GM12878 (cell line): ENCODE measurements at regions not wholly inside any gene's neighbourhood (a gene's known extent, or its start where the extent isn't known, plus 50 kb on each side); places are given as distances from the start of the nearest gene placed in this dataset.

ENCODE experiments used
- ATAC-seq: fragments of 200-7000 bp; cut with Tn5 transposase; 3 replicates; pipeline ENCODE4 v1.9.1; 2020; ENCODE audit warnings: mild to moderate bottlenecking, moderate library complexity
- BruUV-seq: library from RNA; stranded (reverse); fragments of 400-500 nt; replicated peaks from 2 replicates; lab custom pipeline; 2021; lab: Mats Ljungman, UMichigan
- CTCF ChIA-PET: fragments of 300-600 bp; sonication (Branson Sonifier 250); formaldehyde crosslinking; extraction: SDS; loops from one replicate; lab custom pipeline; 2021; ENCODE audit warnings: inconsistent platforms; lab: Yijun Ruan, JAX
- POLR2A ChIA-PET: fragments of 350-600 bp; formaldehyde crosslinking; extraction: SDS; loops from one replicate; lab custom pipeline; 2021; ENCODE audit warnings: inconsistent platforms; lab: Charles Lee
- RAD21 ChIA-PET: fragments of 300-600 bp; sonication (Branson Sonifier 250); formaldehyde crosslinking; loops from one replicate; lab custom pipeline; 2023; ENCODE audit warnings: antibody characterized with exemption; ENCODE audit not compliant: unreplicated experiment; lab: Charles Lee
- SMC1A ChIA-PET: fragments of 300-600 bp; sonication (Branson Sonifier 250); formaldehyde crosslinking; loops from one replicate; lab custom pipeline; 2023; ENCODE audit not compliant: unreplicated experiment, uncharacterized antibody; lab: Charles Lee
- DNase-seq: peaks from one replicate; pipeline ENCODE4 v3.0.0-alpha.2; 2011; ENCODE audit warnings: low read depth, low spot score
- FAIRE-seq: peaks from 3 replicates; lab custom pipeline; 2011; peaks lifted over from hg19 to GRCh38; lab: Jason Lieb, UNC
- H2AFZ ChIP-seq: 2 replicates; pipeline ENCODE4 v1.6.0; 2011; ENCODE audit warnings: low read depth, low read length, control low read depth; ENCODE audit not compliant: control insufficient read depth
- H3K27ac ChIP-seq: 2 replicates; pipeline ENCODE4 v1.5.1; 2011; ENCODE audit warnings: control low read depth; ENCODE audit not compliant: control insufficient read depth, insufficient read depth
- H3K27me3 ChIP-seq, 2 experiments: replicated peaks in 1 of 2; 2 replicates each; pipeline versions ENCODE4 v1.6.0 to v1.6.1; 2011; ENCODE audit warnings: low read length in 1 of 2; ENCODE audit not compliant: control insufficient read depth in 2 of 2, insufficient read depth in 2 of 2
- H3K36me3 ChIP-seq, 2 experiments: 2 replicates each; pipeline ENCODE4 v1.5.1; 2011; ENCODE audit warnings: low read length in 1 of 2; ENCODE audit not compliant: control insufficient read depth in 2 of 2, insufficient read depth in 2 of 2
- H3K4me1 ChIP-seq: 2 replicates; pipeline ENCODE4 v1.6.1; 2011; ENCODE audit warnings: mild to moderate bottlenecking, low read length, moderate library complexity, mixed read lengths; ENCODE audit not compliant: control insufficient read depth, insufficient read depth
- H3K4me2 ChIP-seq: 2 replicates; pipeline ENCODE4 v1.6.0; 2011; ENCODE audit warnings: control low read depth; ENCODE audit not compliant: control insufficient read depth, insufficient read depth
- H3K4me3 ChIP-seq: fragments of 200-600 bp; sonication (generic); 2 replicates; pipeline ENCODE4 v1.5.1; 2016
- H3K79me2 ChIP-seq: 2 replicates; pipeline ENCODE4 v1.6.0; 2011; ENCODE audit warnings: low read length; ENCODE audit not compliant: control insufficient read depth, insufficient read depth
- H3K9ac ChIP-seq: 2 replicates; pipeline ENCODE4 v1.8.0; 2011; ENCODE audit warnings: low read length, control low read depth, mixed read lengths; ENCODE audit not compliant: control insufficient read depth, insufficient read depth
- H3K9me3 ChIP-seq: replicated peaks from 3 replicates; pipeline ENCODE4 v1.5.1; 2011; ENCODE audit warnings: mild to moderate bottlenecking, low read length; ENCODE audit not compliant: control insufficient read depth, insufficient read depth
- H4K20me1 ChIP-seq: 2 replicates; pipeline ENCODE4 v1.6.0; 2011; ENCODE audit not compliant: control insufficient read depth, insufficient read depth
- BHLHE40 ChIP-seq, 2 experiments: fragments of 450-650 bp in 1 of 2; IDR thresholded peaks; 2 replicates each; pipeline ENCODE4 v1.6.1; 2011 to 2017; ENCODE audit warnings: low read depth in 2 of 2, borderline replicate concordance in 1 of 2, improper control_type of control experiment in 1 of 2, low read length in 1 of 2, mild to moderate bottlenecking in 1 of 2
- CBFB ChIP-seq: IDR thresholded peaks from 2 replicates; pipeline ENCODE4 v1.6.1; 2016; ENCODE audit warnings: antibody characterized with exemption, low read depth
- CHD2 ChIP-seq: IDR thresholded peaks from 2 replicates; pipeline ENCODE4 v1.6.1; 2011; ENCODE audit warnings: low read depth, low read length, improper control_type of control experiment, borderline replicate concordance
- CREB1 ChIP-seq: IDR thresholded peaks from 2 replicates; pipeline ENCODE4 v1.6.1; 2012; ENCODE audit warnings: low read depth, mild to moderate bottlenecking, inconsistent platforms
- FOS ChIP-seq: IDR thresholded peaks from 3 replicates; pipeline ENCODE4 v1.6.1; 2011; ENCODE audit warnings: borderline replicate concordance; ENCODE audit not compliant: insufficient read length; ENCODE audit errors: extremely low read depth
- IRF4 ChIP-seq: IDR thresholded peaks from 2 replicates; pipeline ENCODE4 v1.6.1; 2011; ENCODE audit warnings: low read depth, low read length
- NFYB ChIP-seq: IDR thresholded peaks from 2 replicates; pipeline ENCODE4 v1.6.1; 2011; ENCODE audit warnings: low read depth, mild to moderate bottlenecking, low read length, improper control_type of control experiment, moderate library complexity; ENCODE audit not compliant: insufficient read depth
- NR2C1 ChIP-seq: fragments of 450-650 bp; IDR thresholded peaks from 2 replicates; pipeline ENCODE4 v1.6.1; 2017; ENCODE audit warnings: antibody characterized with exemption, mild to moderate bottlenecking, moderate library complexity
- RAD51 ChIP-seq: fragments of 450-650 bp; IDR thresholded peaks from 2 replicates; pipeline ENCODE4 v1.6.1; 2016; ENCODE audit warnings: moderate library complexity, mild to moderate bottlenecking, inconsistent platforms
- RBBP5 ChIP-seq: fragments of 200-600 bp; sonication (generic); conservative IDR thresholded peaks from 2 replicates; pipeline ENCODE4 v1.6.1; 2016
- SMARCA5 ChIP-seq: fragments of 450-650 bp; IDR thresholded peaks from 2 replicates; pipeline ENCODE4 v1.6.1; 2017; ENCODE audit warnings: mild to moderate bottlenecking
- WGBS: methylation state at CpG from one replicate; pipeline ENCODE4 v1.1.6; 2016; ENCODE audit warnings: low lambda C conversion rate; ENCODE audit not compliant: insufficient replicate concordance, insufficient coverage; ENCODE audit errors: missing lambda C conversion rate; 5-methylcytosine and 5-hydroxymethylcytosine counted together
- in situ Hi-C: fragments of 300-500 bp; cut with MboI; formaldehyde crosslinking; loops from 9 replicates; pipeline ENCODE4 v1.14.3; 2018; ENCODE audit warnings: mixed read lengths
- intact Hi-C: fragments of 100-400 bp; cut with micrococcal nuclease; formaldehyde crosslinking; loops from one replicate; pipeline ENCODE4 v1.14.2; 2022; ENCODE audit not compliant: unreplicated experiment
- TF ChIP-seq, protein P1 (sequence below): fragments of 450-650 bp; IDR thresholded peaks from 2 replicates; pipeline ENCODE4 v1.6.1; 2016; ENCODE audit warnings: mild to moderate bottlenecking
- TF ChIP-seq, protein P2 (sequence below): IDR thresholded peaks from 2 replicates; pipeline ENCODE4 v1.6.1; 2011; ENCODE audit warnings: low read depth, mild to moderate bottlenecking, low read length, moderate library complexity, borderline replicate concordance; ENCODE audit errors: extremely low read depth
- TF ChIP-seq, protein P3 (sequence below): fragments of 450-650 bp; IDR thresholded peaks from 2 replicates; pipeline ENCODE4 v1.6.1; 2017; ENCODE audit warnings: mild to moderate bottlenecking

DNA sequence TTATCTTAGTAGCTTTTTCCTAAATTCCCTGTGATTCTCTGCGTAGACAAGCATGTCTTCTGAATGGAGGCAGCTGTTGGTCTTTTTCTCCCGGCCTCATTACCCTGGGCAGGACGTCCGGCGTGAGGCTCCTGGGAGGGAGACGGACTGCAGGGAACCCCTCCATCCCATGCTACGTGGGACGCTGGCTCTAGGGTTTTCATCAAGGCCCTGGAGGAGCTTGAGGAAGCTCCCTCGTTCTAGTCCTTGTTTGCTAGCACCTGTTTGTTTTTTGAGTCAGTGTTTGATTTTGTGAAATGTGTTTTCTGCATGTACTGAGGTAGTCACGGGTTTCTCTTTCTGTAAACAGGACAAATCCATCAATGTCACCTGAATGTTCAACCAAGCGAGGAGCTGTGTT is 99.3 kb upstream of the TMEM18 start:
- POLR2A ChIA-PET: no interaction called here
- no peaks in the 10 kb centered on the region for H3K9me3 ChIP-seq
- DNase-seq: no peak
- TF ChIP-seq, protein P1, sequence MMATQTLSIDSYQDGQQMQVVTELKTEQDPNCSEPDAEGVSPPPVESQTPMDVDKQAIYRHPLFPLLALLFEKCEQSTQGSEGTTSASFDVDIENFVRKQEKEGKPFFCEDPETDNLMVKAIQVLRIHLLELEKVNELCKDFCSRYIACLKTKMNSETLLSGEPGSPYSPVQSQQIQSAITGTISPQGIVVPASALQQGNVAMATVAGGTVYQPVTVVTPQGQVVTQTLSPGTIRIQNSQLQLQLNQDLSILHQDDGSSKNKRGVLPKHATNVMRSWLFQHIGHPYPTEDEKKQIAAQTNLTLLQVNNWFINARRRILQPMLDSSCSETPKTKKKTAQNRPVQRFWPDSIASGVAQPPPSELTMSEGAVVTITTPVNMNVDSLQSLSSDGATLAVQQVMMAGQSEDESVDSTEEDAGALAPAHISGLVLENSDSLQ: 0 out of 2 replicates have a peak, but pooled peaks have one; percentile 21
- TF ChIP-seq CREB1: no peak
- TF ChIP-seq BHLHE40 (IDR thresholded peaks at IDR 0.05; ENCODE audit: borderline replicate concordance in 1 of 2, low read depth in 2 of 2, low read length in 1 of 2): no peak
- TF ChIP-seq FOS: no peak
- TF ChIP-seq, all 136 proteins: peak for 1
- WGBS: 34% methylated on average over 11 of the region's 11 CpGs
- ChIA-PET CTCF (interaction anchor here (0.5 to 1.3 kb wide), 2 partner anchors 10 to 343 kb away, joined by 3 to 5 read pairs; no protein-coding TSS in a partner anchor), SMC1A (no interaction called here), RAD21 (no interaction called here)
- Histone ChIP-seq H3K27me3 (no peaks in the 10 kb centered on the region; a peak in 1 of 4 replicates), H3K36me3 (no peaks in the 10 kb centered on the region), H3K27ac (no peak overlapping the region), H2AFZ (no peak overlapping the region), H3K4me1 (no peaks in the 10 kb centered on the region), H4K20me1 (no peaks in the 10 kb centered on the region), H3K4me2 (no peak overlapping the region), H3K79me2 (no peaks in the 10 kb centered on the region), H3K9ac (no peak overlapping the region), H3K4me3 (no peak overlapping the region)
- FAIRE-seq (no peak), ATAC-seq (no peak)
- BruUV-seq: no TSS peak
- intact Hi-C loops (no loop called here), in situ Hi-C loops (no loop called here)

DNA sequence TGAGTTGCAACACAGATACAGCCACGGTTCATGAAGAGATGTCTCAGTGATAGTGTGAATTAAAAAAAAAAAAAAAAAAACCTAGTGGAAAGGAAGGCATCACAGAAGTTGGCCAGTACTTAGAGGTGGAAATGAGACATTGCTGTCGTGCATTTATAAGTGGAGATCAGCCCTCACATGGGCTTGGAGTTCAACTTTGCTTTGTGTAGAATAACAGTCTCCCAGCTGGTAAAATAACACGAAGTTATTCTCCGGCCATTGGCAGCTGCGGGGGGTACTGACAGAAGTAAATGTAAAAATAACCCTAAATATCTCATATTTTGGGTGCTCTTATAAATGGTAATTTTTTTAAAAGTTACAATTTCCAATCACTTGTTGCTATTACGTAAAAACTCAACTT is 98.8 kb upstream of the TMEM18 start:
- in situ Hi-C loops (no loop called here), intact Hi-C loops (no loop called here)
- 51% methylated on average over 5 of the region's 6 CpGs for WGBS
- Histone ChIP-seq H3K4me1 (no peaks in the 10 kb centered on the region), H3K4me3 (no peak overlapping the region), H3K27ac (no peak overlapping the region), H3K9ac (no peak overlapping the region), H3K79me2 (no peaks in the 10 kb centered on the region), H3K36me3 (no peaks in the 10 kb centered on the region), H3K9me3 (no peaks in the 10 kb centered on the region), H4K20me1 (no peaks in the 10 kb centered on the region), H3K27me3 (no peaks in the 10 kb centered on the region; a peak in 1 of 4 replicates), H2AFZ (no peak overlapping the region), H3K4me2 (no peak overlapping the region)
- no peak for FAIRE-seq
- ChIA-PET SMC1A (no interaction called here), RAD21 (no interaction called here), POLR2A (interaction anchor here (0.7 kb wide), 1 partner anchor 262 kb away, joined by 4 read pairs; no protein-coding TSS in a partner anchor), CTCF (interaction anchor here (1.3 kb wide), 1 partner anchor 10 kb away, joined by 5 read pairs; no protein-coding TSS in a partner anchor)
- BruUV-seq: no TSS peak
- no peak for DNase-seq
- ATAC-seq: no peak
- no peak for TF ChIP-seq SMARCA5
- no peak for TF ChIP-seq CHD2
- TF ChIP-seq, protein P2, sequence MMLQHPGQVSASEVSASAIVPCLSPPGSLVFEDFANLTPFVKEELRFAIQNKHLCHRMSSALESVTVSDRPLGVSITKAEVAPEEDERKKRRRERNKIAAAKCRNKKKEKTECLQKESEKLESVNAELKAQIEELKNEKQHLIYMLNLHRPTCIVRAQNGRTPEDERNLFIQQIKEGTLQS: no peak
- TF ChIP-seq NR2C1: no peak
- no peak for TF ChIP-seq RBBP5
- no peak for TF ChIP-seq IRF4
- TF ChIP-seq RAD51: no peak
- TF ChIP-seq NFYB: no peak
- TF ChIP-seq, protein P3, sequence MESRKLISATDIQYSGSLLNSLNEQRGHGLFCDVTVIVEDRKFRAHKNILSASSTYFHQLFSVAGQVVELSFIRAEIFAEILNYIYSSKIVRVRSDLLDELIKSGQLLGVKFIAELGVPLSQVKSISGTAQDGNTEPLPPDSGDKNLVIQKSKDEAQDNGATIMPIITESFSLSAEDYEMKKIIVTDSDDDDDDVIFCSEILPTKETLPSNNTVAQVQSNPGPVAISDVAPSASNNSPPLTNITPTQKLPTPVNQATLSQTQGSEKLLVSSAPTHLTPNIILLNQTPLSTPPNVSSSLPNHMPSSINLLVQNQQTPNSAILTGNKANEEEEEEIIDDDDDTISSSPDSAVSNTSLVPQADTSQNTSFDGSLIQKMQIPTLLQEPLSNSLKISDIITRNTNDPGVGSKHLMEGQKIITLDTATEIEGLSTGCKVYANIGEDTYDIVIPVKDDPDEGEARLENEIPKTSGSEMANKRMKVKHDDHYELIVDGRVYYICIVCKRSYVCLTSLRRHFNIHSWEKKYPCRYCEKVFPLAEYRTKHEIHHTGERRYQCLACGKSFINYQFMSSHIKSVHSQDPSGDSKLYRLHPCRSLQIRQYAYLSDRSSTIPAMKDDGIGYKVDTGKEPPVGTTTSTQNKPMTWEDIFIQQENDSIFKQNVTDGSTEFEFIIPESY: no peak
- TF ChIP-seq CBFB: no peak
